Esophagus muscularis mucosa (tissue), 2 donors: ENCODE measurements at regions not wholly inside any gene's neighbourhood (a gene's known extent, or its start where the extent isn't known, plus 50 kb on each side); places are given as distances from the start of the nearest gene placed in this dataset.

Experiments used
- POLR2A ChIP-seq: fragments of 450-650 bp; IDR thresholded peaks from one replicate; pipeline ENCODE4 v1.6.1; 2017; ENCODE audit warnings: antibody characterized with exemption, moderate library complexity, mild to moderate bottlenecking, low read depth
- POLR2AphosphoS5 ChIP-seq, 2 donors: sonication (generic); formaldehyde crosslinking; IDR thresholded peaks; one replicate each; pipeline ENCODE4 v1.6.1; 2017; ENCODE audit warnings: antibody characterized with exemption in 2 of 2

- no peak for TF ChIP-seq POLR2A
- TF ChIP-seq POLR2AphosphoS5 (IDR thresholded peaks at IDR 0.05) = no peak
These were observed 868.0 kb downstream of the EPHA4 start for GRCh38 chr2:220704081-220704480.
